Fibroblast of mammary gland (primary cell): ENCODE measurements at regions not wholly inside any gene's neighbourhood (a gene's known extent, or its start where the extent isn't known, plus 50 kb on each side); places are given as distances from the start of the nearest gene placed in this dataset.

Source experiments
- DNase-seq: peaks from one replicate; pipeline ENCODE4 v3.0.0-alpha.2; 2010; ENCODE audit warnings: low read depth
- H3K4me3 ChIP-seq: 2 replicates; pipeline ENCODE4 v1.5.1; 2011; ENCODE audit warnings: low read depth, mild to moderate bottlenecking, low read length, moderate library complexity; ENCODE audit not compliant: control insufficient read depth
- CTCF ChIP-seq: conservative IDR thresholded peaks from 2 replicates; pipeline ENCODE4 v1.5.1; 2011; ENCODE audit warnings: low read depth, low read length, inconsistent platforms; ENCODE audit not compliant: control insufficient read depth, insufficient read depth

GRCh38 chr3:165716592-165716991 lies 120.6 kb downstream of the BCHE start:
- no peak for DNase-seq
- TF ChIP-seq CTCF = no peak
- no peak overlapping the region for H3K4me3 ChIP-seq

- H3K4me3 ChIP-seq = no peak overlapping the region
- no peak for DNase-seq
- no peak for TF ChIP-seq CTCF
Measured at GRCh38 chr3:165713479-165713878, 123.7 kb downstream of the BCHE start.

- no peak for DNase-seq
- H3K4me3 ChIP-seq = no peak overlapping the region
- TF ChIP-seq CTCF = no peak
Measured at GRCh38 chr3:165712382-165712781, 124.8 kb downstream of the BCHE start.

GRCh38 chr3:165697910-165698309 lies 139.3 kb downstream of the BCHE start:
- DNase-seq = no peak
- no peak for TF ChIP-seq CTCF
- no peak overlapping the region for H3K4me3 ChIP-seq

GRCh38 chr3:165696496-165696895 lies 140.7 kb downstream of the BCHE start:
- no peak for TF ChIP-seq CTCF
- no peak overlapping the region for H3K4me3 ChIP-seq
- DNase-seq = peak; percentile 2

GRCh38 chr3:165683947-165684346 lies 153.3 kb downstream of the BCHE start:
- DNase-seq = no peak
- no peak overlapping the region for H3K4me3 ChIP-seq
- no peak for TF ChIP-seq CTCF

GRCh38 chr3:165682734-165683133 lies 154.5 kb downstream of the BCHE start:
- no peak for DNase-seq
- no peak for TF ChIP-seq CTCF
- H3K4me3 ChIP-seq = no peak overlapping the region
